ENCODE measurements at regions not wholly inside any gene's neighbourhood (a gene's known extent, or its start where the extent isn't known, plus 50 kb on each side); places are given as distances from the start of the nearest gene placed in this dataset.
"Not testable (repeated sequence)": the region's sequence is repeated elsewhere in the genome, so short reads cannot be mapped to it uniquely, and the experiment has no call there.

- no TSS peak for BruUV-seq (replicated peaks)
- no peak for DNase-seq
- no peaks in the 10 kb centered on the region for H3K36me3 ChIP-seq (ENCODE audit: low read depth, low read length)
- H2AFZ ChIP-seq (ENCODE audit: low read length), result no peak overlapping the region
- no peak for ATAC-seq
- ChIA-PET POLR2A (ENCODE audit: unreplicated experiment) (no interaction called here), CTCF (no interaction called here)
- no peaks in the 10 kb centered on the region for H3F3A ChIP-seq (ENCODE audit: low read length, unreplicated experiment)
- no peaks in the 10 kb centered on the region for H3K27me3 ChIP-seq (ENCODE audit: low read length)
- intact Hi-C loops (cut with micrococcal nuclease), result no loop called here
- no peak overlapping the region for H3K27ac ChIP-seq (ENCODE audit: low read length)
- TF ChIP-seq EZH2phosphoT487 (IDR thresholded peaks at IDR 0.05; ENCODE audit: borderline replicate concordance, low read length) (no peak), CTCF (conservative IDR thresholded peaks at IDR 0.05; ENCODE audit: low read depth, low read length) (no peak), EZH2 (IDR thresholded peaks at IDR 0.05; ENCODE audit: low read length, unreplicated experiment) (no peak)
- no peaks in the 10 kb centered on the region for H3K4me1 ChIP-seq (ENCODE audit: insufficient read depth, low read length)
- no peaks in the 10 kb centered on the region for H3K79me2 ChIP-seq (ENCODE audit: low read length)
- H3K4me2 ChIP-seq (ENCODE audit: low read length), result no peak overlapping the region
- no peak overlapping the region for H3K9ac ChIP-seq (ENCODE audit: low read length)
- H3K4me3 ChIP-seq (ENCODE audit: low read length), result no peak overlapping the region
- no peaks in the 10 kb centered on the region for H3K9me2 ChIP-seq (replicated peaks; ENCODE audit: low read length)
- H4K20me1 ChIP-seq (ENCODE audit: low read length), result no peaks in the 10 kb centered on the region
- peaks cover 13% of the 10 kb centered on the region for H3K9me3 ChIP-seq (ENCODE audit: low read length)
These were observed 671.3 kb downstream of the MAFB start for GRCh38 chr20:40017765-40018164.

GRCh38 chr20:40016890-40017289 is 672.1 kb downstream of the MAFB start:
- intact Hi-C loops (cut with micrococcal nuclease), result no loop called here
- ChIA-PET CTCF (no interaction called here), POLR2A (ENCODE audit: unreplicated experiment) (no interaction called here)
- no peak for TF ChIP-seq CTCF (conservative IDR thresholded peaks at IDR 0.05; ENCODE audit: low read depth, low read length)
- Histone ChIP-seq H3K4me1 (ENCODE audit: insufficient read depth, low read length) (no peaks in the 10 kb centered on the region), H3K9me3 (ENCODE audit: low read length) (peaks cover 9% of the 10 kb centered on the region), H3K79me2 (ENCODE audit: low read length) (no peaks in the 10 kb centered on the region), H3K27me3 (ENCODE audit: low read length) (no peaks in the 10 kb centered on the region), H3K4me2 (ENCODE audit: low read length) (no peak overlapping the region), H3K4me3 (ENCODE audit: low read length) (no peak overlapping the region), H3K36me3 (ENCODE audit: low read depth, low read length) (no peaks in the 10 kb centered on the region), H3K9ac (ENCODE audit: low read length) (no peak overlapping the region), H2AFZ (ENCODE audit: low read length) (no peak overlapping the region), H3F3A (ENCODE audit: low read length, unreplicated experiment) (no peaks in the 10 kb centered on the region), H3K9me2 (replicated peaks; ENCODE audit: low read length) (no peaks in the 10 kb centered on the region), H4K20me1 (ENCODE audit: low read length) (no peaks in the 10 kb centered on the region), H3K27ac (ENCODE audit: low read length) (no peak overlapping the region)
- DNase-seq, result no peak
- no TSS peak for BruUV-seq (replicated peaks)
- ATAC-seq, result no peak

- Histone ChIP-seq H3K9me3 (ENCODE audit: low read length) (peaks cover 9% of the 10 kb centered on the region), H3K79me2 (ENCODE audit: low read length) (no peaks in the 10 kb centered on the region), H3K4me1 (ENCODE audit: insufficient read depth, low read length) (no peaks in the 10 kb centered on the region), H4K20me1 (ENCODE audit: low read length) (no peaks in the 10 kb centered on the region), H2AFZ (ENCODE audit: low read length) (no peak overlapping the region), H3K9me2 (replicated peaks; ENCODE audit: low read length) (no peaks in the 10 kb centered on the region), H3F3A (ENCODE audit: low read length, unreplicated experiment) (no peaks in the 10 kb centered on the region), H3K4me3 (ENCODE audit: low read length) (no peak overlapping the region), H3K27ac (ENCODE audit: low read length) (no peak overlapping the region), H3K27me3 (ENCODE audit: low read length) (no peaks in the 10 kb centered on the region), H3K9ac (ENCODE audit: low read length) (no peak overlapping the region), H3K36me3 (ENCODE audit: low read depth, low read length) (no peaks in the 10 kb centered on the region), H3K4me2 (ENCODE audit: low read length) (no peak overlapping the region)
- no peak for DNase-seq
- TF ChIP-seq EZH2 (IDR thresholded peaks at IDR 0.05; ENCODE audit: low read length, unreplicated experiment) (no peak), CTCF (conservative IDR thresholded peaks at IDR 0.05; ENCODE audit: low read depth, low read length) (no peak), EZH2phosphoT487 (IDR thresholded peaks at IDR 0.05; ENCODE audit: borderline replicate concordance, low read length) (no peak)
- BruUV-seq (replicated peaks), result no TSS peak
- intact Hi-C loops (cut with micrococcal nuclease), result no loop called here
- ChIA-PET CTCF (no interaction called here), POLR2A (ENCODE audit: unreplicated experiment) (no interaction called here)
- no peak for ATAC-seq
These were observed 672.6 kb downstream of the MAFB start for GRCh38 chr20:40016392-40016791.

GRCh38 chr20:40012026-40012425 is 677.0 kb downstream of the MAFB start:
- H3K27me3 ChIP-seq (ENCODE audit: low read length); H3K9me2 ChIP-seq (replicated peaks; ENCODE audit: low read length); H3K9ac ChIP-seq (ENCODE audit: low read length); POLR2A ChIA-PET (ENCODE audit: unreplicated experiment); DNase-seq; H3K4me2 ChIP-seq (ENCODE audit: low read length); H3K27ac ChIP-seq (ENCODE audit: low read length); H4K20me1 ChIP-seq (ENCODE audit: low read length); BruUV-seq (replicated peaks); H3K4me1 ChIP-seq (ENCODE audit: insufficient read depth, low read length); H3F3A ChIP-seq (ENCODE audit: low read length, unreplicated experiment); H3K36me3 ChIP-seq (ENCODE audit: low read depth, low read length); intact Hi-C loops (cut with micrococcal nuclease); H2AFZ ChIP-seq (ENCODE audit: low read length); ATAC-seq; H3K4me3 ChIP-seq (ENCODE audit: low read length); CTCF ChIA-PET; H3K79me2 ChIP-seq (ENCODE audit: low read length): not testable (repeated sequence)
- H3K9me3 ChIP-seq (ENCODE audit: low read length), result peaks cover 28% of the 10 kb centered on the region
